GM12874 (cell line): ENCODE measurements at regions not wholly inside any gene's neighbourhood (a gene's known extent, or its start where the extent isn't known, plus 50 kb on each side); places are given as distances from the start of the nearest gene placed in this dataset.

Experiments
- TF ChIP-seq, protein P1 (sequence below): IDR thresholded peaks from 2 replicates; pipeline ENCODE4 v1.5.1; 2011; ENCODE audit warnings: low read depth, mild to moderate bottlenecking, control low read depth, low read length, moderate library complexity; ENCODE audit not compliant: insufficient read depth

DNA sequence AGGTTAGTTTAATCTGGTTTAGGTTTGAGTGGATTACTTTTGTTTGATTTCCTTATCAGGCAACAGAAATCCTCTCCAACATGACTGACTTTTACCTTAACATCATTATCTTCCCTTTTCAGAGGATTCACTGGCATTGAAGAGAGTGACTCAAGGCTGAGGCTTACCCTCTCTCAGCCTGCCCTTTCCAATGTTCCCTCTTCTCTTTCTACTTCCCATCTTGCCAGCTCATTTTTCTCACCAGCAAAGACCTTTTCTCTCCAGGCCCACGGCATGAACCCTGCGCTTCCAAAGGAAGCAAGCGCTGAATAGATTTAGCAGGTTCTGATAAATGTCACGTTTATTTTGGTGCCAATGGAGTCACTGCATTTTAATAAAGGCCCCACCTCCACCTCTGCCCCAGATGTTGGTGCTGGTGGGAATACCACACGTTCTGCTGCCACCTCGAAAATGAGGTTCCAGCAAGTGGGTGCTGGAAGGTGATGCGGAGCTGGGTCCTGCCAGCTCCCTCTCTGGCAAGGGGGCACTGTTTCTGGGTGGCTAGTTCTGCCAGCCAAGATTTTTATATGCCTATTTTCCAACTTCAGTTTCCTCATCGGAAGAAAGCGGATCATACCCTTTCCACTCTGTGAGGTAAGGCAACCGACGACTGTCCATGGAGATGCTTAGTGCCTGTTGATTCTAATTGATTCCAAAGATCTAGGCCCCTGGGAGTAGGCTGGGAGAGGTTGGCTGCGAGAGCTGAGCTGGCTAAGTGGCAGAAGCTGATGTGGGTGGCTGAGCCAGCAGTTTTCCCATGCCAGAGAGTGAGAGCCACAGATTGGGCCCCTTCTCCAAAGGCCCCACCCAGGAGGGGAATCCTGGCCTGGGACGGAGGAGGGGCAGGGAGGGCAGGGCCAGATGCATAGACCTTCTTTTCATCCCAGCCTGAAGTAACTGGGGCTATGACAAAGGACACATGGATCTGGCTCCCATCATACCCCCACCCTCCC is 87.7 kb upstream of the MAFB start:
- TF ChIP-seq, protein P1, sequence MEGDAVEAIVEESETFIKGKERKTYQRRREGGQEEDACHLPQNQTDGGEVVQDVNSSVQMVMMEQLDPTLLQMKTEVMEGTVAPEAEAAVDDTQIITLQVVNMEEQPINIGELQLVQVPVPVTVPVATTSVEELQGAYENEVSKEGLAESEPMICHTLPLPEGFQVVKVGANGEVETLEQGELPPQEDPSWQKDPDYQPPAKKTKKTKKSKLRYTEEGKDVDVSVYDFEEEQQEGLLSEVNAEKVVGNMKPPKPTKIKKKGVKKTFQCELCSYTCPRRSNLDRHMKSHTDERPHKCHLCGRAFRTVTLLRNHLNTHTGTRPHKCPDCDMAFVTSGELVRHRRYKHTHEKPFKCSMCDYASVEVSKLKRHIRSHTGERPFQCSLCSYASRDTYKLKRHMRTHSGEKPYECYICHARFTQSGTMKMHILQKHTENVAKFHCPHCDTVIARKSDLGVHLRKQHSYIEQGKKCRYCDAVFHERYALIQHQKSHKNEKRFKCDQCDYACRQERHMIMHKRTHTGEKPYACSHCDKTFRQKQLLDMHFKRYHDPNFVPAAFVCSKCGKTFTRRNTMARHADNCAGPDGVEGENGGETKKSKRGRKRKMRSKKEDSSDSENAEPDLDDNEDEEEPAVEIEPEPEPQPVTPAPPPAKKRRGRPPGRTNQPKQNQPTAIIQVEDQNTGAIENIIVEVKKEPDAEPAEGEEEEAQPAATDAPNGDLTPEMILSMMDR: no peak

DNA sequence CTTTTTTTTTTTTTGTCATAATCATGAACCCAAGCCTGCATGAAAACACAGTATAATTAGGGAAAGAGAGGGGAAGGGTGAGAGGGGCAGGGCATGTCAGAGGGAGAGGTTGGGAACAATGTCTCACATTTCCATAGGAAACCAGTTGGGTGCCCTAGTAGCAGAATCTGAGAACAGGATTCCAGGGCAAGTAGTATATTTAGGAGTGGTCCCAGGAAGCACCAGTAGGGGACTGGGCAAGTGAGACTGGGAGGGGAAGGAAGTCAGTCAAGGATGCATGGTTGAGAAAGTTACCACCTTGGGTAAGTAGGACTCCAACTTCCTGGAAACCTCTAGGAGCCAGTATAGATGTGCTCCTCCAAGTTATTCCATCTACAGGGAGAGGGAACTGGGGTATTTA is 88.6 kb upstream of the MAFB start:
- TF ChIP-seq, protein P1: no peak

DNA sequence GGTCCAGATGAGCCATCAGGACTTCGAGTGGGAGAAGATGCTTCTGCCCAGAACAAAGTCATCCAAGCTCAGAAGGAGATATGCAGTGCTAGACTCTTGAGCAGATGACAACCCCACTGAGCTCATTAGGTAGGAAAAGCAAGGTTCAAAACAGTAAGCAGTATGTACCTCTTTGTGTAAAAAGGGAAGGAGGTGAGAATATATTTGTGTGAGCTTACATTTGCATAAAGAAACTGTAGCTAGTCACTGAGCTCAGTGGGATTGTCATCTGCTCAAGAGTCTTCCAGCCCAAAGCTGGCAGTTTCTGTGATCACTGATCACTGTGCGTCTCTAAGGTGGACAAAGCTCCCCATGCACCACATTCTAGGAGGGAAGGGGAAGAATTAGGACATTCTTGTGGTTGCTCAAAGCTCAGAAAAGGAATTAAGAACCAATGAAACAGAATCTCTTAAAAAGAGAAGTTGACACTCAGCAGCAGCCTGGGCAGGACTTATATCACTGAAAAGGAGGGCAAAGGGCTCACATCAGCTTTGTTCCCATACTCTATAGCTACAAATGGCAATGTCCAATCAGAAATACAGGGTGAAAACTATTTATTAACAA is 90.0 kb upstream of the MAFB start:
- TF ChIP-seq, protein P1: no peak

DNA sequence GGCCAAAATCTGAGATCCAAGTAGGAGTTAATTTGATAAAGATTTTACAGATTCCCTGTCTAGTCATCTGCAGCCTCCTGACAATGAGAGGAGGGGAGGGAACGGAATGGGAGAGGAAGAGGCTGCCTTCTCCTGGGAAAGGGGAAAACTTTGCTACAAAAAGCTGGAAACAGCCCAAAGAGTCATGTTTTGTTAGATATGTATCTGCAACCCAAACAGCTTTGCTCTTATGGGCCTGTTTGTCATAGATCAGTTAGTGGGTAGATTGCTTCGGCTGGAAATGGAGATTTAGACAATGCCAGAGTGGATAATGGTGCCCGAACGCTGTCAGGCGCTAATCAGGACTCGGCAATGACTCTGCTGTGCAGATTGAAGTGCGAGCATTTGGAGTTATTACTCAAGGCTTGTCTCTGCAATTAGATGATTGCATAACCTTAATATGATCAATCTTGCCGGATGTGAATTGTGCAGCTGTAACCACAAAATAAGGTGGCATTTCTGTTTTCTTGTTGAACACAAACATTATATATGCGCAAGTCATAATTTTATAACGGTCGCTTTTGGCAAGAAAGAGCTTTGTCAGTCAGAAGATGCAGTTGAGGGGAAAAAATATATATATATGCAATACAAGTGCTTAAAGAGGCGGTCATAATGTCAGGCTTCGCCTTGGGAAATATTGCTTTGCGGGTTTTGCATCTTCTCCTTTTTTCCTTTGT is 92.4 kb upstream of the MAFB start:
- TF ChIP-seq, protein P1: no peak

DNA sequence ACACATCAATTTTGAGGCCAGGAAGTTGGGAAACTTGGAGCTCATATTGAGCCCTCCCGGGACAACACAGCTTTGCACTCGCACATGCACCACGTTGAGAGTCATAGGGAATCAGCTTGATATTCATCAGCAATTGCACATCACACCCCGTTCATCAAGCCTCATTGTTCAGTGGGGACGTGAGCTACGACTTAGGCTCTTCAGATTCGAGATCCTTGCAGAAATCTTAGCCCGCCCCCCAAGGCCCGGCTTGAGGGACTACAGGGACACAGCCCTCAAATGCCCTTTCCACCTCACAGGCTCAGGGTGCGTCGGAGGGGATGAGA is 93.0 kb upstream of the MAFB start:
- TF ChIP-seq, protein P1: no peak

DNA sequence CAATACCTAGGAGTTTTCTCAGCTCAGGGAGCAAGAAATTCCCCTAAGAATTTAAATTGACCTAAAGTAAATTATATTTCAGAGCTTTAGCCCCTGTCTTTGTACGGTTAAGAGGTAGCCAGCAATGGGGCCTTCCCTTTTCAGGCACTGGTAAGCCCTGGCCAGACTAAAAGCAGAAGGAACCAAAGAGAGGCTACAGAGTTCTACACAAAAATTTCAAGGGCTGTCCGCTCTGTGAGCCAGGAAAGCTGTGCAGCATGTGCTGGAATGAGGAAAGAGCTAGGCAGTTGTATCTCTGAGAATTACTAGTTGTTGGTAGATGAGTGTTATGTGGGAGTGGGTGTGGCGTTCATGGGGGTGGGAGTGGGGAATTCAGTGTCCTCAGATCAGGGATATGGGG is 96.3 kb upstream of the MAFB start:
- TF ChIP-seq, protein P1: no peak

DNA sequence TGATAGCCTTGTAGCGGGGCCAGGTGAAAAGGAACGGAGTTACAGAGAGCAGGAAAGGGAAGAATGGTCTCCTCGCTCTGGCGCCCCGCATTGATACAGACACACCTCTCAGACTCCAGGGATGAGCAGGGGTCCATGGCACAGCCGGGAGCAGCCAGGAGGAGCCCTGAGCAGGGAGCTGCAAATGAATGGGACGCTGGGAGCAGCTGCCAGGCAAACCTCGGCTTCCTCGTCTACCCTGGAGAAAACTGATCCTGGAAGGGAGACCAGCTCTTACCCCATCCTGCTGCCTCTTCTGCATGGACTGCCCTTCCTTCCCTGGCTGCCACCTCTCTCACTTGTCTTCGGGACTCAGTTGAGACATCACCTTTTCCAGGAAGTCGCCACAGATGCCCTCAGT is 97.3 kb upstream of the MAFB start:
- TF ChIP-seq, protein P1: no peak
